T-helper 1 cell treated with Interleukin-12 subunit alpha and Interleukin-12 subunit beta and Interleukin-4 antibody, amounts not matched to agents 30 ng/mL and 1 ng/mL, for 36 hours (primary cell): ENCODE measurements at regions not wholly inside any gene's neighbourhood (a gene's known extent, or its start where the extent isn't known, plus 50 kb on each side); places are given as distances from the start of the nearest gene placed in this dataset.

Source experiments
- intact Hi-C: fragments of 100-400 bp; cut with micrococcal nuclease; formaldehyde crosslinking; loops from one replicate; pipeline ENCODE4 v1.15.1; 2024

DNA sequence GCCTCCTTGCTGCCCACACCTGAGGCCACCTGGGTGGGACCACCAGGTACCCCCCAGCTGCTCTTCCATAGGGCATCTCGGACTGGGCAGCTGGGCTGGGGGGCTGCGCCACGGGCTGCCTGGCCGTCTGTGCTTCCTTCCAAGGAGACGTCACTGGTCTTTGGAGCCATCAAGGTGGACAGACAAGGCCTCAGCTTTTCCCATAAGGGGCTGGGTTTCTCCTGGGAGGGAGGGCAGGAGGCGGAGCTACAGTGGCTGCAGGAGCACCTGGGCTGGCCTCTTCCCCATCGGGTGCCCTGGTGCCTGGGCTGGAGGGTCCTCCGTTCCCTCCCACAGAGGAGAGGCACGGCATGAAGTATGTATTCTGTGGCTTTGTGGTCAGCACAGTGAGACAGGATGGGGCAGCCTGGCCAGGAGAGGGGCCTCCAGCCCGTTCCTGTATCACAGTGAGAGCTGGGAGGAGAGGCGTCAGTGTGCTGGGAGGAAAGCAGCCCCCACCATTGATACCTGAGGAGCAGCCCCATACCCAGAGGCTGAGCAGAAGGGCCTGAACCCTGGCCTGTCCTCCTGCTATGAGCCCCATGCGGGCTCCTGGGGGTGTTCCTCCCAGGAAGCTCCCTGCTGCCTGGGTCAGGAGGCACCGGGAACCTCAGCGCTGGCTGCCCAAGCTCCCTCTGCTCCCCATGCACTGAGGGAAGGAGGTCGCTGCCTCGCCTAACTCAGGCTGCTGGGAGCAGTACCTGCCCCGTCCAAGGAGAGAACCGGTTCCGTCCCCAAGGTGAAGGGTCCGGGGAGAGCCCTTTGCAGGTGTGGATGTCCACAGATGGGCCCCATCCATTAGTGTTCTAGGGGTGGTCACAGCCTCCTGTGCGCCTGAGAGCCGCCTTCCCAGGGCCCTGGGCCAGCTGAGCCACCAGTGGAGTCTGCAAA lies 1075.0 kb downstream of the BRD1 start:
- intact Hi-C loops = no loop called here

DNA sequence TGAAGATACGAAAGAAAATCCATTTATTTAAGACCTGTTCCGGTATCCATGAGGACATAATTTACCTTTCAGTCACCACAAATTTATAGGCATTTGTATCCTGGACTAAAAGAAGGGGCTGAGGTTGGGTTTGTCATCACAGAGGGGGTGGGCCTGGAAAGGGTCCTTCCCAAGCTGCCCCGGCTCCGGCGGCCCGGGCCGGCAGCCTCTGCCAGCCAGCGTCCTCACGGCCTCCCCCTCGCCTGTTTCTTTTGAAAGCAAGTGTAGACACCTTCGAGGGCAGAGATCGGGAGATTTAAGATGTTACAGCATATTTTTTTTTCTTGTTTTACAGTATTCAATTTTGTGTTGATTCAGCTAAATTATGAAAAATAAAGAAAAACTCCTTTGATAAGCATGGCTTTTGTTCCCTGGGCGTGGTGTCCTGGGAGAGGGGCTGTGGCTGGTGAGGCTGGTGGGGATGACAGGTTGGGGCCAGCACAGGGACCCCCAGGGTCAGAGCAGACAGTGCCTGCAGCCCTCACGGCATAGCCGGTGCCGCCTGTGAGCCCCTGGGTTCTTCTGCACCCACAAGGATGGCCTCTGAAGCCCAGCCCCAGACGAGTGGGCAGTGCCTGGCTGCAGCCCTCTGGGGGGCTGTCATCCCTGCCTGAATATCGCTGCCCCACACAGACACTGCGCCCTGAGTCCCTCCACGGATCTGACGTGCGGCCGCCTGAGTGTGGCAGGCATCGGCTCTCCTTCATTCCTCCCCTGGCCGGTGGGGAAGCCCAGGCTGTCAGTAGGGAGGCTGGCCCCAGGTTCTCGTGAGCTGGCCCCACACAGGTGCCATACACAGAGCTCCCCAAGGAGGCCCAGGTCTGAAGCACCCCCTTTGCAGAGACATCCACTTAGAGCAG lies 1075.9 kb downstream of the BRD1 start:
- intact Hi-C loops = no loop called here

DNA sequence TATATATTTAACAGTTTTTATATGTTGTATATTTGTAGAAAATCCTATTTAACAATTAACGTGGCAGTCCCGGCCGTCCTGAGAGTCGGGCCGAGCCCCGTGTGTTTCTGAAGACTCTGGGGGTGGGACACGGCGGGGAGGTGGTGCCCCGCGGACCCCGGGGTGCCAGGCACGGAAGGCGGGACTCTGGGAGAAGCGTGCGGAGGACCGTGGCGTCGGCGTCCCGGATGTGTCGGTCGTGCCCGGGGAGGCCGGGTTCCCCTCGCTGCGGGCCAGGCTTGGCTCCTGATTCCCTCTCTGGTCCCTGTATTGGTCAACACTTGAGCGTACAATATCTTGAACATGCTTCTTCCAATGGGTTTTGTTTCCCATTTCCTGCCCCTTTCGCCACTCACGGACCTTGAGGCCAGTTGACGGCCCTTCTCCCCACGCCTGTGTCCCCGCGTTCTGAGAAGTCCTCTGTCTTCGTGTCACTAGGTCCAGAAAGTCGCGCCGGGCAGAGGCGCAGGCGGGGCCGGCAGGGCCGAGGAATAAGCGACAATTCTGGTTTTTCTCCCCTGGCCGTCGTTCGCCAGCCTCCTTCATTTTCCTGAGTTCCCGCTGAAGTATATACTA lies 1076.7 kb downstream of the BRD1 start:
- intact Hi-C loops = no loop called here

DNA sequence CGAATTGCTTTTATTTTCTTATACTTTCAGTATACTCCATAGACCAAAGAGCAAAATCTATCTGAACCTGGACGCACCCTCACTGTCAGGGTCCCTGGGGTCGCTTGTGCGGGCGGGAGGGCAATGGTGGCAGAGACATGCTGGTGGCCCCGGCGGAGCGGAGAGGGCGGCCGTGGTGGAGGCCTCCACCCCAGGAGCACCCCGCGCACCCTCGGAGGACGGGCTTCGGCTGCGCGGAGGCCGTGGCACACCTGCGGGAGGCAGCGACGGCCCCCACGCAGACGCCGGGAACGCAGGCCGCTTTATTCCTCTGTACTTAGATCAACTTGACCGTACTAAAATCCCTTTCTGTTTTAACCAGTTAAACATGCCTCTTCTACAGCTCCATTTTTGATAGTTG lies 1077.4 kb downstream of the BRD1 start:
- intact Hi-C loops = no loop called here

DNA sequence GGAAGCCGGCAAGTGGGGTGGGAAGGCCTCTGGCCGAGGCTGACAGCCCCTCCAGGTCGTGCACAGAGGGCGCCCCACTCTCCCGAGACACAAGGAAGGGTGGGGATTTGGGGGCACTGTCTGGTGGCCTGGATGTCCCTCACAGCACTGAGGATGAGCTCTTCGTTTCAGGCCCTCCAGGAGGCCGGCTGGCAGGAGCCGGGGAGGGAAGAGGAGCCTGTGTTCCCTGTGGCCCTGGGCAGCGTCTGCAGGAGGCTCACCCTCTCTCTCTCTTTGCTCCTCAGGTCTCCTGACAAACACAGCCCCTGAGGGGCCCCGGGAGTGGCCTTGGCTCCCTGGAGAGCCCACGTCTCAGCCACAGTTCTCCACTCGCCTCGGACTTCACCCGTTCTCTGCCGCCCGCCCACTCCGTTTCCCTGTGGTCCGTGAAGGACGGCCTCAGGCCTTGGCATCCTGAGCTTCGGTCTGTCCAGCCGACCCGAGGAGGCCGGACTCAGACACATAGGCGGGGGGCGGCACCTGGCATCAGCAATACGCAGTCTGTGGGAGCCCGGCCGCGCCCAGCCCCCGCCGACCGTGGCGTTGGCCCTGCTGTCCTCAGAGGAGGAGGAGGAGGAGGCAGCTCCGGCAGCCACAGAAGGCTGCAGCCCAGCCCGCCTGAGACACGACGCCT lies 1078.0 kb downstream of the BRD1 start:
- intact Hi-C loops = no loop called here

DNA sequence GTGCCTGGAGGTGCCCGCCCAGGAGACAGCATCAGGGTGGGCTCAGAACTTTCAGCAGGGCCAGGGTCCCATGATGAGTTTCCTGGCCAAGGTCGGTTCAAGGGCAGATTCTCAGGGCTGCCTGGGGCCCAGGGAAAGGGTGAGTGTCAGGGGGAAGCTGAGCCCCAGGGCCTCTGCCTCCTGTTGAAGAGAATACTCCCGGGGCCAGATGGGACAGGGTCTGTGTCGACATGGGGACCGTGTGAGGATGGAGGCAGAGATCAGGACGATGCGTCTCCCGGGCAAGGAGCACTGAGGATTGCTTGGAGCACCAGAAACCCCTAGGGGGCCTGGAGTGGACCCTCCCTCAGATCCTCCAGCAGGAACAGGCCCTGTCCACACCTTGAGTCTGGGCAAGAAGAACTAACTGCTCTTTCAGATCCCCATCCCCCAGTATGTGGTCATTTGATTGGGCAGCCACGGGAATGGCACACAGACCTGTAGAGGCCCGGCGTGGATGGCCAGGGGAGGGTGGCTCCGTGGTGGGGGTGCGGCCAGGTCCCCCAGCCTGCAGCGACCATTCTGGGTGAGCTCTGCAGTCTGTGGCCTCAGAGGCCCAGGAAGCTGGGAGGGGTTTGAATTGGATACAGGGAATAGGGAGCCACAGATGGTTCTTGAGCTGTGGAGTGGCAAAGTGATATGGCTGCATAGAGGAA lies 1078.7 kb downstream of the BRD1 start:
- intact Hi-C loops = no loop called here

DNA sequence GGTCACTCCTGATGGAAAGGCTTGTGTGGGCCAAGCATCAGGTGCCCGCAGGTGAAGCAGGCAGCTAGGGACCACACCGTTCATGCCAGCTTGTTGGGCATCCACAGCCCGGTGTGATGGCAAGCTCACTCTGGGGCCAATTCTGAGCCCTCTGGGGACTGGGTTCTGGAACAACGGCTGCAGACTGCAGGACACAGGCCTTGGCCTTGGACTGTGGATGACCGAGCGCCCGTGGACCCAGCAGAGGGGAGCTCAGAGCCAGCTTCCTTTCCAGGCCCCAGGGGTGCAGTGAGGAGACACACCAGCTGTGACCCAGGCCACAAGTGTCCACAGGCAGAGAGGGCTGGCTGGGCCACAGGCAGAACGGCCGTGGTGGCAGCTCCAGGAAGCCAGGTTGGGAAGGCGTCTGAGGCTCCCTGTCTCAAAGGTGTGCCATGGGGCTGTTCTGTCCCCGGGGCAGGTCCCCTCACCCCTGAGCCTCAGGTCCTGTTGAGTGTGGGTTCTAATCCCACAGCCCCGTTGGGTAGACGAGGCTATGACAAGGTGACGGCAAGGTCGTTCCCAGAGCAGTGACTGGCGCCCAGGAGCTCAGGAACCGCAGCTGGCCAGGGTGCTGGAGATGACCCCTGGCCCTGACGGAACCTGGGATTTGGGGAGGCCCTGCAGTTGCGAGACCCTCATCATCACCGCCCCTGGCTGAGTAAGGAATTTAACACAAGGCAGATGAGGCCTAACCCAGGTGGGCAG lies 1079.4 kb downstream of the BRD1 start:
- intact Hi-C loops = no loop called here

DNA sequence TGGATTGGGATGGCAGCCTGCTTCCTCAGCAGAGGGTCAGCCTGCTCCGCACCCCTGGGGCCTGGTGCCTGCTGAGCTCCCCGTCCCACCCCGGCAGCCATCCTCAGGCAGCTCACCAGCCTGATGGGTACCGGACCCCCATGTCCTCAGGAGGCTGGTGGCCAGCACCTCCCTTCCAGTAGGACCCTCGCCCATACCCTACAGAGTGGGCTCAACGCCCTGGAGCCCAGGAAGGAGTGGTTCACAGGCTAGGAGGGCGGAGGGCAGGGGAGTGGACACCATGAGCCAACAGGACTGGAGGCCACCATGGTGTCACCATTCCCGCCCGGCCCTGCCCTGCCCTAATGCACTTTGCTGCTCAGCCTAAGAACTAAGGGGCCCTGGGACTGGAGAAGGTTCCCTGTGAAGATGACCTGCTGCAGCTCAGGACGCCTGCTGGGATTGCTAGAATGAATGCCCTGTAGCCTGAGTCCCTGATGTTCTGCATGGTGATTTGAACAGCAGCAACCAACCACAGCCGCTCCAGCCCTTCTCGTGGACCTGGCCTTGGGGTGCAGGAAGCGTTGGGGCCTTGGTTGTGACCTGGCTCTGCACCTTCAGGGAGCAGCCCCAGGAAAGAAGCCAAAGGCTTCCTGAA lies 1080.8 kb downstream of the BRD1 start:
- intact Hi-C loops = no loop called here

DNA sequence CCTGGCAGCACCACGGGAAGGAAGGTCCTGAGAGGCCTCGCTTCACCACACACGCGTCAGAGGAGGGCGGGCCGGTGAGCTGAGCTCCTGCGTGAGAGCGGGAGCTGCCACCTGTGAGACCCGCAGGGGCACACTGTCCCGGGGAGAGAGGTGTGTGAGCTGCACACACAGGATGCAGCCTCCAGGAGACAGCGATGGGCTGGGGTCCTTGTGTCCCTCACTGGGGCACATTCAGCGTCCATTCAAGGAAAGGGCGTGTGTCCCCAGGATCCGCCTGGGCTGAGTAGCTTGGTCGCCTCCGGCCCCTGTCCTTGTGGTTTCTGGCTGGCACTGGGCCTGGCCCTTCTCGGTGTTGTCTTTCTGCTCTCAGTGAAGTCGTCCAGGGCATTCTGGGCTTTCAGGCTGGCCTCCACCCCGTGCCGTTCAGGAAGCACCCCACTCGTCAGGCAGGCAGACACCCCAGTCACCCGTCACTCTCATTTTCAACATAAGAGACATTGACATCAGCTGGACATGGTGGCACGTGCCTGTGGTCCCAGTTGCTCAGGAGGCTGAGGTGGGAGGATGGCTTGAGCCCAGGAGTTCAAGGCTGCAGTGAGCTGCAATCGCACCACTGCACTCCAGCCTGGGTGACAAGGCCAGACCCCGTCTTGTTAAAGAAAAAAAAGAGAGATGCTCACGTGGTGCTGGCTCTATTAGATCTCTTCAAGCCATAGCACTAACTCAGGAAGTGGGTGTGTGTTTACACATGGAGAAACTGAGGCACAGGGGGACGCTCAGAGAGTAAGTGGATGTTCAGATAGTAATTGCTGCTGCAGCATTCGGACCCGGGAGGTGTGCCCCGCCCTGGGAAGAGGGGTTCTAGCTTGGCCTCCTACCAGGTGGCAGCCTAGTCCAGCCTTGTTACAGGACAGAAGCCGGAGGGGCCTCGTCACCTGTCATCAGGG lies 1081.6 kb downstream of the BRD1 start:
- intact Hi-C loops = no loop called here

DNA sequence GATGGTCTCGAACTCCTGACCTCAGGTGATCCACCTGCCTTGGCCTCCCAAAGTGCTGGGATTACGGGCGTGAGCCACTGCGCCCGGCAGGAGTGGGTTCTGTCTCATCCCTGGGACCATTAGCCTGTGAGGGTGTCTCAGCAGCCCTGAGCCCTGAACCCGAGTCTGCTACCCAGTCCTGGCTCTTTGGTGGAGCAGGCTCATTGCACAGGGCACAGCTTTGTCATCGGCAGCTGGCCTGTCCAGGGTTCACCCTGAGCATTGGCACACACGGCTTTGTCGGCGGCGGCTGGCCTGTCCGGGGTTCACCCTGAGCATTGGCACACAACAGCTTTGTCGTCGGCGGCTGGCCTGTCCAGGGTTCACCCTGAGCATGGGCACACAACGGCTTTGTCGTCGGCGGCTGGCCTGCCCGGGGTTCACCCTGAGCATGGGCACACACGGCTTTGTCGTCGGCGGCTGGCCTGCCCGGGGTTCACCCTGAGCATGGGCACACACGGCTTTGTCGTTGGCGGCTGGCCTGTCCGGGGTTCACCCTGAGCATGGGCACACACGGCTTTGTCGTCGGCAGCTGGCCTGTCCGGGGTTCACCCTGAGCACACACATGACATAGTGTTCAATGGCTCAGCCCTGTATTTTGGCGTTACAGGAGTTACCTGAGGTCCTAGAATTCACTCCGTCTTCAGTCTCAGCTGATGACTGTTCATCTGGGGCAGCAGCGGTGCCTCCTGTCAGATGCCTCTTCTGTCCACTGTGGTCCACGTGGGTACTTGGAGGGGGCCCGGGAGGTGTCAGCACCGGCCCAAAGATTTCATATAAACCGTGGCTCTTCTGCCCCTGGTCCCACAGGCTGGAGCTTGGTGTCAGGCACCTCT lies 1082.5 kb downstream of the BRD1 start:
- intact Hi-C loops = no loop called here

DNA sequence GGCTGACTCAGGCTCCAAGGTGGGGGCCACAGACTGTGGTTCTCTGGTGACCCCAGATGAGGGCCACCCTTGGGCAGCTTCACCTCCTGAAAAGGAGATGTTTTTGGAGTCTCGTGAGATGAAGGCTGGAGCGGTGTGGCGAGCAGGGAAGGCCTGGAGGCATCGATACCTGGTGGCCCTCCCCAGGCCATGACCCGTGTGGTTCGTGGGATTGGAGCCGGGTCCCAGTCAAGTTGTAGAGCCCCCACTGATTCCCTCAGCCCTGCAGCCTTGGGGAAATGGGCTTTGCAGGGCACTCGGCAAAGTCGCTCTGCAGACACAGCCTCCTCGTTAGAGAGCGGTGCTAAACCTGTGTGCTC lies 1083.4 kb downstream of the BRD1 start:
- intact Hi-C loops = no loop called here

DNA sequence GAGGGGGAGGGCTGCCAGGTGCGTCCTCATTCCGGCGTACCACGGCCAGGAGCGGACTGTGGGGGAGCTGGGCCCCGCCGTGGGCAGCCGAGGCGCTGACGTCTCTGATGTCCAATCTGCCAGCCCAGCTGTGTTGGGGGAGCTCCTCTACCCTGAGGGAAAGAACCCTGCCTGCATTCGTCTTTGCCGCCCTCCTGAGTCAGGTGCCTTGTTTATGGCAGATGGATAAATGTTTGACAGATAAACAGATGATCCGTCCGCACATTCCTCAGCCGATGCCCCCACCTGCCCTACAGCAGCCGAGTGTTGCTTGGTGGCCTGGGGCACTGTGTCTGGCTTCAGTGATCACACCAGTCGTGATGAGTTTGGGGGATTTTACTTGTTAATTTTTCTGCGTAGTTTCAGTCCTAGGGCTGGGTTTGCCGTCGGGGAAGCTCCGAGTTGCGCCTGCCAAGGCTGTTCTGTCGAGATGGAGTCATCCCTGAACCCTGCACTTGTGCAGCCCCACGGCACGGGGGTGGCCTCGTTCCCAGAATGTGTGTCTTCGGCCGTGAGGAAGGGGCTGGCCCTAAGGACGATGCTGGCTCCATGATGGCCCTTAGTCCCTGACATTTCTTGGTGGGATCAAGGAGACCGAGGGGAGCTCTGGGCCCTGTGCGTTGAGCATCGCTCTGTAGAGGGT lies 1083.9 kb downstream of the BRD1 start:
- intact Hi-C loops = no loop called here

DNA sequence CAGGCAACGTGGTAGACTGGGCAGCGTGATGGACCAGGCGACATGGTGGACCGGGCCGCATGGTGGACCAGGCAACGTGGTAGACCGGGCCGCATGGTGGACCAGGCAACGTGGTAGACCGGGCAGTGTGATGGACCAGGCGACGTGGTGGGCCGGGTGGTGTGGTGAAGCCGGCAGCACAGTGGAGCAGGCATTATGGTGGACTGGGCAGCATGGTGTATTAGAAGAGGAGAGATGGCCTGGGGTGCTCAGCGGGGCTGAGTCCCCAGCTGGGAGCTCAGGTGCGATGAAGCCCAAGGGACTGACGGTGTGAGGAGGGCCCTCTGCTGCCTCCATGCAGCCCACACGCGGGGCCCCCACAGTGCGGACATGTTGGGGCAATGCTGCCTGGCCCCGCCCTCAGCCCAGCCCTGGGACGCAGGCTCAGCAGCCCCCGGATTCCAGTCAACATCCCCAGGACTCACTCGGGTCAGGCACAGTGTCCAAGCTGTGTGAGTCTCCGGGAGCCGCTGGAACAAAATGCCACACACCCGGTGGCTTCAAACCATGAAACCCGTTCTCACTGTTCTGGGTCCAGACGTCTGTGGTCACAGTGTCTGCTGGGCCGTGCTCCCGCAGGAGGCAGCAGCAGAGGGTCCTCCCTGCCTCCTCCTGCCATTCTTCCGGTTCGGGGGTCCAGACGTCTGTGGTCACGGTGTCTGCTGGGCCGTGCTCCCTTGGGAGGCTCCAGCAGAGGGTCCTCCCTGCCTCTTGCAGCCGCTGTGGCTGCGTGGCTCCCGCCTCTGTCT lies 1084.9 kb downstream of the BRD1 start:
- intact Hi-C loops = no loop called here

DNA sequence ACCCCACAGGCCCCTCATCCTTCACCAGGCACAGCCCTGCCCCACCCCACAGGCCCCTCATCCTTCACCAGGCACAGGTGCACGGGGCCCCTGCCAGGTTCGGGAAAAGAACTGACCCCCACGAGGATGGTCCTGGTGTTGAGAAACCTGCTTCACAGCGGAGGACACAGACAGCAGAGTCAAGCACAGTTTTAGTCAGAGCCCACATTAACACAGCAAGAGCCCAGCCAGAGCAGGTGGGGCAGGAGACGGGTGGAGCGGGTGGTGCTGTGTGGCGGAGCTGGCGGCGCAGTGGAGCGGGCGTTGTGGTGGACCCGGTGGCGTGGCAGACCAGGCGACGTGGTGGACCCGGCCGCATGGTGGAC lies 1085.5 kb downstream of the BRD1 start:
- intact Hi-C loops = no loop called here

DNA sequence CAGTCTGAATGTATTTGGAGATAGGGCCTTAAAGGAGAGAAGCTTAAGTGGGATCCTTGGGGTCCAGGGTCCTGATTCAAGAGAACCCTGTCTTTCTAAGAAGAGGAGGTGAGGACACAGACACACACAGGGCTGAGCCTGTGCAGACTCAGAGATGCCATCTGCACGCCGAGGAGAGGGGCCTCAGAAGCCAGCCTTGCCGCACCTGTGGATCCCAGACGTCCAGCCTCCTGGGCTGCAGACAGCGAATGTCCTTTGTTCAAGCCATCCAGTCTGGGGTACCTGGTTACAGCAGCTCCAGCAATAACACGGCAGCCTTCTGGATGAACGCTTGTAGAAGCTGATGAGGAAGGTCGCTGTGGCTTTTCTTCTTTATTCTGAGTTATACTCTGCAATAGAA lies 1086.1 kb downstream of the BRD1 start:
- intact Hi-C loops = no loop called here

DNA sequence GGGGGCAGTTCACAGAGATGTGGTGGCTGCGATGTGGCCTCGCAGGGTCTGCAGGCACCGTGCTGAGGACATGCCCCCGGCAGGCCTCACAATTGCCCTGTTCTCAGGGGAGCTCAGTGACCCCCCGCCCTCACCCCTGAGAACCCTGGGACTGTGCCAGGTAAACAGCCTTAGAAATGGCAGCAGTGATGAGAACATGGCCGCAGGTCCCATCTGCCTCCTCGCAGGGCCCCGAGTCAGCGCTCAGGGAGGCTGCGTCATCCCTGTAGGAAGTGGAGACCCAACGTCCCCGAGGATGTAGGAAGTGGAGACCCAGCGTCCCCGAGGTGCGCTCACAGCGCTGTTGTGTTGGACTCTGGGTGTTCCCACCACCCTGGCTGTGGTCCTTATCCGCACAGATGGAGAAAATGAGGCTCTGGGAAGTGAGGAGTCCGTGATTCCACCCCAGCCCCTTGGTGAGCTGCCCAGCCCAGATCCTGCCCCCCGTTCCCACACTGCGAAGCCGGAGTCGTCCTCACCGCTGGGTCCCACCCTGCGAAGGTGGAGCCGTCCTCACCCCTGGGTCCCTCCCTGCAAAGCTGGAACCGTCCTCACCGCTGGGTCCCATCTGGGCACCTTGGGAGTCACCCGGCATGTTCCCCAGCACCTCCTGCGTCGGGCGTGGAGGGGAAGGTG lies 1086.8 kb downstream of the BRD1 start:
- intact Hi-C loops = no loop called here
